Astrocyte (in vitro differentiated cells and primary cell): ENCODE measurements at regions not wholly inside any gene's neighbourhood (a gene's known extent, or its start where the extent isn't known, plus 50 kb on each side); places are given as distances from the start of the nearest gene placed in this dataset.

Experiments
- EZH2 ChIP-seq: IDR thresholded peaks from 2 replicates; pipeline ENCODE4 v1.6.1; 2012; ENCODE audit warnings: mild to moderate bottlenecking, low read length, inconsistent platforms; ENCODE audit not compliant: insufficient read depth
- TF ChIP-seq, protein P1 (sequence below): IDR thresholded peaks from 2 replicates; pipeline ENCODE4 v1.5.1; 2011; ENCODE audit warnings: low read depth, mild to moderate bottlenecking, inconsistent platforms, low read length, moderate library complexity; ENCODE audit not compliant: insufficient read depth

DNA sequence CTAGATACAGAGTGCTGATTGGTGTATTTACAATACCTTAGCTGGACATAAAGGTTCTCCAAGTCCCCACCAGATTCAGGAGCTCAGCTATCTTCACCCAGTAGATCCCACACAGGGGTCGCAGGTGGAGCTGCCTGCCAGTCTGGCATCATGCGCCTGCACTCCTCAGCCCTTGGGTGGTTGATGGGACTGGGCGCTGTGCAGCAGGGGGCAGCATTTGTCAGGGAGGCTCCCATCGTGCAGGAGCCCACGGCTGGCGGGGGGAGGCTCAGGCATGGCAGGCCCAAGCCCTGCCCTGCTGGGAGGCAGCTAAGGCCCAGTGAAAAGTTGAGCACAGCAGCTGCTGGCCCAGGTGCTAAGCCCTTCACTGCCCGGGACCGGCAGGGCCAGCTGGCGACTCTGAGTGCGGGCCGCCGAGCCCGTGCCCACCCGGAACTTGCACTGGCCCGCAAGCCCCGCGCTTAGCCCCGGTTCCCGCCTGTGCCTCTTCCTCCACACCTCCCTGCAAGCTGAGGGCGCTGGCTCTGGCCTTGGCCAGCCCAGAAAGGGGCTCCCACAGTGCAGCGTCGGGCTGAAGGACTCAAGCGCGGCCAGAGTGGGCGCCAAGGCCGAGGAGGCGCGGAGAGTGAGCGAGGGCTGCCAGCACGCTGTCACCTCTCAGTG lies 314.1 kb upstream of the ATP10B start:
- TF ChIP-seq, protein P1, sequence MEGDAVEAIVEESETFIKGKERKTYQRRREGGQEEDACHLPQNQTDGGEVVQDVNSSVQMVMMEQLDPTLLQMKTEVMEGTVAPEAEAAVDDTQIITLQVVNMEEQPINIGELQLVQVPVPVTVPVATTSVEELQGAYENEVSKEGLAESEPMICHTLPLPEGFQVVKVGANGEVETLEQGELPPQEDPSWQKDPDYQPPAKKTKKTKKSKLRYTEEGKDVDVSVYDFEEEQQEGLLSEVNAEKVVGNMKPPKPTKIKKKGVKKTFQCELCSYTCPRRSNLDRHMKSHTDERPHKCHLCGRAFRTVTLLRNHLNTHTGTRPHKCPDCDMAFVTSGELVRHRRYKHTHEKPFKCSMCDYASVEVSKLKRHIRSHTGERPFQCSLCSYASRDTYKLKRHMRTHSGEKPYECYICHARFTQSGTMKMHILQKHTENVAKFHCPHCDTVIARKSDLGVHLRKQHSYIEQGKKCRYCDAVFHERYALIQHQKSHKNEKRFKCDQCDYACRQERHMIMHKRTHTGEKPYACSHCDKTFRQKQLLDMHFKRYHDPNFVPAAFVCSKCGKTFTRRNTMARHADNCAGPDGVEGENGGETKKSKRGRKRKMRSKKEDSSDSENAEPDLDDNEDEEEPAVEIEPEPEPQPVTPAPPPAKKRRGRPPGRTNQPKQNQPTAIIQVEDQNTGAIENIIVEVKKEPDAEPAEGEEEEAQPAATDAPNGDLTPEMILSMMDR: no peak
- no peak for TF ChIP-seq EZH2
